Activated CD4-positive, alpha-beta T cell treated with anti-CD3 and anti-CD28 coated beads, Interleukin-2, amount 50 U/mL, for 4 hours (primary cell): ENCODE measurements at regions not wholly inside any gene's neighbourhood (a gene's known extent, or its start where the extent isn't known, plus 50 kb on each side); places are given as distances from the start of the nearest gene placed in this dataset.

Experiments used
- DNase-seq, 2 experiments: peaks; one replicate each; pipeline ENCODE4 v3.0.0-alpha.2; 2020

DNA sequence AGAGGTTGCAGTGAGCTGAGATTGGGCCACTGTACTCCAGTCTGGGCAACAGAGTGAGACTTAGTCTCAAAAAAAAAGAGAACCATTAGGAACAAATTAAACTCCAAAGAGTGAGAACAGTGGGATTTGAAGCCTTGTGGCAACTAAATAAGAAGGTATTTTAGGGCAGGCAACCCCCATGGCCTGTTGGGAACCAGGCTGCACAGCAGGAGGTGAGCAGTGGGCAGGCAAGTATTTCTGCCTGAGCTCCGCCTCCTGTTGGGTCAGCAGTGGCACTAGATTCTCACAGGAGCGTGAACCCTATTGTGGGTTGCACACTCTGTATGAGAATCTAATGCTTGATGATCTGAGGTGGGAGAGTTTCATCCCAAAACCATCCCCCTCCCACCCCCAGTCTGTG lies 57.6 kb upstream of the MED9 start:
- DNase-seq: no peak

DNA sequence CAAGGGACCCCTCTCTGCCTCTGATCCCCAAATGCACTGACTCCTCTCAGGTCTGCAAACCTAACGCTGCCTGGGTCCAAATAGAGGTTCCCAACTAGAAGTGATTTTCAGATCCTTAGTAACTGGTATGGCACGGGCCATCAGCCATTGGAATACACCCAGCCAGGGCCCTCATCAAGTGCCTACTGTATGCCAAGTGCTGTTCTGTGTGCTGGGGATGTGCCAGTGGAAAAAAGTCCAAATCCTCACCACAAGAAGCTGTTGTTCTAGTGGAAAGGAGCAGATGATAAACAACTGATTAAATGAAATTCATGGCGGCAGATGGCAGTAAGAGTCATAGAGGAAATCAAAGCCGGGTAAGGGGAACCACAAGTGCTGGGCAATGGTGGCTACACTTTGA lies 57.2 kb upstream of the MED9 start:
- no peak for DNase-seq

DNA sequence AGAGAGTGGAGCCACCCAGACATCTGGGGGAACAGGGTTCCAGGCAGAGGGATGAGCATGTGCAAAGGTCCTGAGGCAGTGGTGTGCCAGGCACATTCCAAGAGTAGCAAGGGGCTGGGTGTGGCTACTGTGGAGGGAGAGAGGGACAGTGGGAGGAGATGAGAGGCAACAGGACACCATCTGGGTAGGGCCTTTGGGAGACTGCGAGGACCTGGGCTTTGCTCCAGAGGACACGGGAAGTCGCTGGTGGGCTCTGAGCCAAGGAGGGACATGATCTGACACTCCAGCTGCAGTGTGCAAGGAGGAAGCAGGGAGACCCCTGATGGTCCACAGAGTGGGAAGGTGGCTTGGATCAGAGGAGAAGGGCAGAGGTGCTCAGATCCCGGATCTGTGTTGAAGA lies 56.7 kb upstream of the MED9 start:
- no peak for DNase-seq

DNA sequence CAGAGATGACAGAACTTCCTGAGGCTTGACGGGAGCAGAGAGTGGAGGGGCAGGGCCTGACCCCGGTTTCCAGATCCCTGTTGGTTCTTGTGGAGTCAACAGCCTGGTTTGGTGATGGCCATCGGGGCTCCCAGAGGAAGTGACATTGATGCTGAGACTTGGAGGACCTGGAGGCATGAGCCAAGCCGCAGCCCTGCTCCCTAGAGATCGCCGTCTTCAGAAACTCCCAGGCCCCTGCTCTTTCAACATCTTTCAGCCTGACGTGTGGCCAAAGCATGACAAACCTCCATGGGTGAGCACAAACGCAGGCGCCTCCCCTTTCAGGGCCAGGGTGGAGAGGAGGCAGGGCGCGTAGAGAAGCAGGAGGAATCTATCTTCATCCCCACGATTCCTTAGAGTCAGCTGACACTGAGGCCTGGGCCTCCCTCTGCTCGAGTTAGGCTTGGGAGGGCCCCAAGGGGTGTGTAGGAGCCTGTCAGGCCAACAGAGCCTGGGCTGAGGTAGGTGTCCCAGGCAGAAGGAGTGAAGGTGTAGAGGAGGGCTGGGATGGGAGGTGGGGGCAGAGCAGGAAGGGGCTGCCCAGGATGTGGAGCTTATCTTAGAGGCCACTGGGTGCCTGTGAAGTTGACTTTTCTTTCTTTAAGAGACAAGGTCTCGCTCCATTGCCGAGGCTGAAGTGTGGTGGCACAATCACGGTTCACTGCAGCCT lies 56.1 kb upstream of the MED9 start:
- no peak for DNase-seq

DNA sequence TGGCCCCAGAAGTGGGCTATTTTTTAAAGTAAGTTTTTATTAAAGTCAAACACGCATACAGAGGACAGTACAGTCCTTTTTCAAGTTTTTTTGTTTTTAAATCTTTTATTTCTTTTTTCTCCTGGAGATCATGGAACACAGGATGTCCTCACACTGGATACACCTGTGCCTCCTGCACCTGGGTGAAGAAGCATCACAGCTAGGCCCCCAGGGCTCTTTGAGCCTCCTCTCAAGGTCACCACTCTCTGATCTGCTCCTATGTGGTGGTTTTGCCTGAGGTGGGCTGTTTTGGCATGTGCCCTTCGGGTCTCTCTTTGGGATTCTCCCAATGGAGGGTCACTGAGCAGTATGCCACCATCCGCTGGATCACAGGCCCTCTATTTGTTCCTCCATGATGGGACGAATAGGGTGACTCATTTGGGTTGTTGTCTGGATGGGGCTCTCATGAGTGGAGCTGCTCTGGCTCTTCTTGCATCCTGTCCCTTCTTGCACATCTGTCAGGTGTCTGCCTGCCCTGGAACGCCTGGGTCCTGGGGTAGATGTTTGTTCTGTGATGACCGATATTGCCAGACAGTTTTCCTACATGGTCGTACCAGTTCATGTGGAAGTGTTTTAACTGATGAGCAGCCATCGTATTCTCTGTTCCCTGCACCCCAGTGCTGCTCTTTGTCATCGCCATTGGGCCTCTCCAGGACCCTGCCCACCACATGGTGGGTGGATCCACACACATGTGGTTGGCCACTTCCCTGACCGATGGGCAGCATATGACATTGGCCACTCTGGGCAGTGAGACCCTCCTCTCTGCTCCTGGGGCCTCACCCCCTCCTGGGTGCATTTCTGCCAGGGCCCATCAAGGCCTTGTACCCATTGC lies 55.2 kb upstream of the MED9 start:
- no peak for DNase-seq

DNA sequence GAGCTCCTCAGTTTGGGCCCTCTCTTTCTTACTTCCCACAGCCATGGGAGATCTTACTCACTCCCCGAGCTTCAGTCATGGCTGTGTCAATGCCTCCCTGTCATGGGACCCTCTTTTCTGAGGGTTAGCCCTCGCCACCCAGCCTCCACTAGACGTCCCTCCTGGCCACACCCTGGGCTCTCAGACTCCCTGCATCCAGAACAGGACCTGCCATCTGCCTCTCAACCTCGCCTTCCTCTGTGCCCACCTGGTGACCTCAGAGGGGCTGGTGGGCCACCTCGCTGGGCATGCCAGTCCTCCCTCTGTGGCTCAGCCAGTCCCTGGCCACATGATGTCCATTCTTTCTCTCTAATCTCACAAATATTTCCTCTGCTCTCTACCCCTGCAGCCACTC lies 54.6 kb upstream of the MED9 start:
- DNase-seq: no peak

DNA sequence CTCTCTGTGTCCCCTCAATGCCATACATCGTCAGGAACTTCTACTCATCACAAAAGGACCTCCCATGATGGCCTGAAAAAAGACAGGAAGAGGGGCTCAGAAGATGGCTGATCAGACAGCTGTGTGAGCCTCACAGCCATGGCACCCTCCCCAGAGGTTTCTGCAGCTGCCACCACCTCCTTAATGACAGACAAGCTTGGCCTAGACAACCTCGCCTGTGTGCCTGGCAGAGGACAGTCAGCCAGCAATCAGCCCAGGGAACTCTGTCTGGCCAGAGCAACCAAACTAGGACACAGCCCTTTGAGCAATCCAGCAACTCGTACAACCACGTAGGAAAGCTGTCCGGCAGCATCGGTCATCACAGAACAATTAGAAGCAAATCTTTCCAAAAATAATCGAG lies 54.2 kb upstream of the MED9 start:
- DNase-seq: no peak

DNA sequence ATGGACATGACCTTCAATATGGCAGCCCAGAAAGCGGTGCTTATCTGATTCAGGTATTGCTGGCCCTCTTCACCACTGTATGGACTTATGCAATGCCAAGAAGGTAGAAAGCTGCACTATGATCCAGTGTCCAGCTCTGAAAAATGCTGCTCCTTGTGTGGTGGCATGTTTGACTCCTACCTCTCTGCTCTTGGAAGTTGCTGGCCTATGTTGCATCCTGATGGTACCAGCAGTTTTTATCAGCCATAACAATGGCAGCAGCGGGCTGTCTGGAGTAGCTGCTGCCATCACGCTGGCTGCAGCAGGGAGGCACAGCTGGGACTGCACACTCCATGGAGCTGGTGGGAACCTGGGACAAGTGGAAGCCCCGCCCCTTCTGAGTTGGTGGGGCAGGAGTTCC lies 53.1 kb upstream of the MED9 start:
- DNase-seq: no peak

DNA sequence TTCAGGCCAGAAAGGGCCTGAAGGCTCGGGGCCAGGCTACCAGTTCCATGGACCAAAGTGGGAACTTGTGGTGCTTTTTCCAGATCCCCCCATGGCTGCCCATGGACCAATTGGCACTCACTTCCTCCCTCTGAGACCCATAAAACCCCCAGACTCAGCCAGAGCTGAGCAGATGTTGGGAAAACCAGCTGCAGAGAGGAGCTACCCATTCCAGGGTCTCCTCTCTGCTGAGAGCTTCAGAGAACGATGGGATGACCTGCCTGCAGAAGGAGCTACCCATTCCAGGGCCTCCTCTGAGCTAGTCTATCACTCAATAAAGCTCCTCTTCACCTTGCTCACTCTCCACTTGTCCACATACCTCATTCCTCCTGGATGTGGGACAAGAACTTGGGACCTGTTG lies 52.2 kb upstream of the MED9 start:
- DNase-seq: no peak

DNA sequence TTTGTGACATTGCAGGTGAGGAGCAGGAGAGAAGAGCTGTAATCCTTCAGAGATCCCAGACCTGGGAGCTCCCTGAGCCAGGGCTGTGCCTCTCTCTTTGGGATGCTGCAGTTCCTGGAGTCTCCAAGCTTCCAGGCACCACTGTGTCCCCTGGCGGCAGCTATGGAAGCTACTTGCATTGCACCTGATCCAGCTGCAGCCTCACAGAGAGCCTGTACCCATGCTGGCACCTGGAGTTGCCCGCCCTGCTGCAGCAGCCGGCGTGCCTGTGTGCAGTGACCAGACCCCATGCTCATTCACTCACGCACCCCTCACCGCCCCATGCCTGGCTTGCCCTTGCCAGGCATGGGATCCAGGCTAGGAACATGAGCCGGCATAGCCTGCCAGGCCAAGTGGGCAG lies 51.8 kb upstream of the MED9 start:
- no peak for DNase-seq

DNA sequence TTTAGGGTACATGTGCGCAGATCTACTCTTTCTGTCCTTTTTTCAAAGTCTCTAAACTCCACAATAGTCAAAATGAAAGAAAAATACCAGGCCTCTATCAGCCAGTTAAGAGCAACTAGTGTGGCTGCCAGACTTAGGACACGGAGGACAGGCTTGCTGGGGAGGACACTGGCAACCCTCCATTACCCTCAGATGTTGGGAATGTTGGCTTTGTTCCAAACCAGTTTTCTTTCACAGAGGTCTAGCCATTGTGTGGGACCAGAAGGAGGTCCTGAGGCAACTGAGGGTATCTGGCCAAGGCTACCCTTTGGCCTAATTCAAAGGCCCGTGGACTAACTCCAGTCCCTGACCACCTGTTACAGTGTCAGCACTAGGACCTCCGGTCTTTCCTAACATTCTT lies 51.2 kb upstream of the MED9 start:
- DNase-seq: no peak

DNA sequence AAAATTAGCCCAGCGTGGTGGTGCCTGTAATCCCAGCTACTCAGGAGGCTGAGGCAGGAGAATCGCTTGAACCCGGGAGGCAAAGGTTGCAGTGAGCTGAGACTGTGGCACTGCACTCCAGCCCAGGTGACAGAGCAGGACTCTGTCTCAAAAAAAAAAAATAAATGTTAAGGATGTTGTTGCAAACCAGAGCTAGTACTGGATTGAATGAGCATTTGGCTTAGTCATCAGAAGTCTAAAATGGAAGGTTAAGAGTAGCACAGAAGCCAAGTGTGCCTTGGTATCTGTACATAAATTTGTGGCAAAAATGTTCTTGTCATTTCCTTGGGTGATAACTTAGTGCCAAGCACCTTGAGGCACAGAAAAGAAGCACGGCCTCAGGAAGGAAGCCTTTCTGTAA lies 50.6 kb upstream of the MED9 start:
- no peak for DNase-seq
